ENCODE measurements at regions not wholly inside any gene's neighbourhood (a gene's known extent, or its start where the extent isn't known, plus 50 kb on each side); places are given as distances from the start of the nearest gene placed in this dataset.
"Not testable (repeated sequence)": the region's sequence is repeated elsewhere in the genome, so short reads cannot be mapped to it uniquely, and the experiment has no call there.

GRCh38 chr4:115452229-115452628 is 338.8 kb upstream of the NDST4 start:
- not testable (repeated sequence) for DNase-seq (ENCODE audit: low spot score)

- no peak for DNase-seq (ENCODE audit: low spot score)
Measured at GRCh38 chr4:115437739-115438138, 324.3 kb upstream of the NDST4 start.

GRCh38 chr4:115433491-115433890 is 320.1 kb upstream of the NDST4 start:
- DNase-seq (ENCODE audit: low spot score): no peak

GRCh38 chr4:115430024-115430423 is 316.6 kb upstream of the NDST4 start:
- no peak for DNase-seq (ENCODE audit: low spot score)

GRCh38 chr4:115428455-115428854 is 315.0 kb upstream of the NDST4 start:
- no peak for DNase-seq (ENCODE audit: low spot score)

- no peak for DNase-seq (ENCODE audit: low spot score)
Measured at GRCh38 chr4:115424852-115425251, 311.4 kb upstream of the NDST4 start.

GRCh38 chr4:115418635-115419396 is 305.4 kb upstream of the NDST4 start:
- no peak for DNase-seq (ENCODE audit: low spot score)

- no peak for DNase-seq (ENCODE audit: low spot score)
Measured at GRCh38 chr4:115396034-115396433, 282.6 kb upstream of the NDST4 start.

- DNase-seq (ENCODE audit: low spot score): no peak
Measured at GRCh38 chr4:115376866-115377265, 263.4 kb upstream of the NDST4 start.

GRCh38 chr4:115374621-115375020 is 261.2 kb upstream of the NDST4 start:
- DNase-seq (ENCODE audit: low spot score): no peak

- no peak for DNase-seq (ENCODE audit: low spot score)
Measured at GRCh38 chr4:115370490-115370889, 257.1 kb upstream of the NDST4 start.

- DNase-seq (ENCODE audit: low spot score): no peak
Measured at GRCh38 chr4:115370012-115370411, 256.6 kb upstream of the NDST4 start.

GRCh38 chr4:115366390-115366789 is 253.0 kb upstream of the NDST4 start:
- no peak for DNase-seq (ENCODE audit: low spot score)

- DNase-seq (ENCODE audit: low spot score): no peak
Measured at GRCh38 chr4:115365185-115365584, 251.8 kb upstream of the NDST4 start.

GRCh38 chr4:115361781-115362180 is 248.4 kb upstream of the NDST4 start:
- no peak for DNase-seq (ENCODE audit: low spot score)

GRCh38 chr4:115360431-115360830 is 247.0 kb upstream of the NDST4 start:
- DNase-seq (ENCODE audit: low spot score): no peak

GRCh38 chr4:115357776-115358175 is 244.4 kb upstream of the NDST4 start:
- DNase-seq (ENCODE audit: low spot score): no peak

- DNase-seq (ENCODE audit: low spot score): no peak
Measured at GRCh38 chr4:115356176-115356575, 242.8 kb upstream of the NDST4 start.

- DNase-seq (ENCODE audit: low spot score): no peak
Measured at GRCh38 chr4:115355329-115355728, 241.9 kb upstream of the NDST4 start.

- no peak for DNase-seq (ENCODE audit: low spot score)
Measured at GRCh38 chr4:115353370-115353769, 239.9 kb upstream of the NDST4 start.

GRCh38 chr4:115343171-115343570 is 229.8 kb upstream of the NDST4 start:
- no peak for DNase-seq (ENCODE audit: low spot score)

- no peak for DNase-seq (ENCODE audit: low spot score)
Measured at GRCh38 chr4:115334736-115335411, 221.5 kb upstream of the NDST4 start.

GRCh38 chr4:115332078-115332477 is 218.7 kb upstream of the NDST4 start:
- DNase-seq (ENCODE audit: low spot score): no peak

GRCh38 chr4:115331241-115331640 is 217.8 kb upstream of the NDST4 start:
- no peak for DNase-seq (ENCODE audit: low spot score)
